Upper lobe of left lung (tissue), 4 donors: ENCODE measurements at regions not wholly inside any gene's neighbourhood (a gene's known extent, or its start where the extent isn't known, plus 50 kb on each side); places are given as distances from the start of the nearest gene placed in this dataset.

Source experiments
- CTCF ChIP-seq, 6 experiments: fragments of 450-650 bp in 4 of 6; fragments of 200-600 bp in 2 of 6; sonication (generic) in 2 of 6; IDR thresholded peaks; one replicate each; pipeline ENCODE4 v1.5.1; 2016 to 2019; ENCODE audit warnings: antibody characterized with exemption in 6 of 6
- EP300 ChIP-seq, 4 donors: sonication (generic); formaldehyde crosslinking; IDR thresholded peaks; one replicate each; pipeline ENCODE4 v1.5.1; 2017; ENCODE audit warnings: antibody characterized with exemption in 4 of 4, control low read depth in 2 of 4
- POLR2AphosphoS5 ChIP-seq, 2 donors: sonication (generic); formaldehyde crosslinking; IDR thresholded peaks; one replicate each; pipeline ENCODE4 v1.5.1; 2017; ENCODE audit warnings: antibody characterized with exemption in 2 of 2

GRCh38 chr1:70864302-70864701, 183.3 kb downstream of the PTGER3 start:
- no peak for TF ChIP-seq CTCF (IDR thresholded peaks at IDR 0.05)
- TF ChIP-seq EP300 (IDR thresholded peaks at IDR 0.05) = no peak
- no peak for TF ChIP-seq POLR2AphosphoS5 (IDR thresholded peaks at IDR 0.05)
